Liver (tissue), 3 donors: ENCODE measurements at regions not wholly inside any gene's neighbourhood (a gene's known extent, or its start where the extent isn't known, plus 50 kb on each side); places are given as distances from the start of the nearest gene placed in this dataset.

ENCODE experiments used
- TF ChIP-seq, protein P1 (sequence below): fragments of 150-350 bp; IDR thresholded peaks from 2 replicates; pipeline ENCODE4 v1.5.1; 2017; ENCODE audit warnings: improper control_type of control experiment, low read depth, low read length; ENCODE audit not compliant: missing input control
- TF ChIP-seq, protein P2 (sequence below): IDR thresholded peaks from 2 replicates; pipeline ENCODE4 v1.6.1; 2016; ENCODE audit warnings: antibody characterized with exemption
- TF ChIP-seq, protein P3 (sequence below): IDR thresholded peaks from 2 replicates; pipeline ENCODE4 v1.6.1; 2016; ENCODE audit warnings: antibody characterized with exemption, mild to moderate bottlenecking
- donor health status: healthy.
- donor health status: healthy.

DNA sequence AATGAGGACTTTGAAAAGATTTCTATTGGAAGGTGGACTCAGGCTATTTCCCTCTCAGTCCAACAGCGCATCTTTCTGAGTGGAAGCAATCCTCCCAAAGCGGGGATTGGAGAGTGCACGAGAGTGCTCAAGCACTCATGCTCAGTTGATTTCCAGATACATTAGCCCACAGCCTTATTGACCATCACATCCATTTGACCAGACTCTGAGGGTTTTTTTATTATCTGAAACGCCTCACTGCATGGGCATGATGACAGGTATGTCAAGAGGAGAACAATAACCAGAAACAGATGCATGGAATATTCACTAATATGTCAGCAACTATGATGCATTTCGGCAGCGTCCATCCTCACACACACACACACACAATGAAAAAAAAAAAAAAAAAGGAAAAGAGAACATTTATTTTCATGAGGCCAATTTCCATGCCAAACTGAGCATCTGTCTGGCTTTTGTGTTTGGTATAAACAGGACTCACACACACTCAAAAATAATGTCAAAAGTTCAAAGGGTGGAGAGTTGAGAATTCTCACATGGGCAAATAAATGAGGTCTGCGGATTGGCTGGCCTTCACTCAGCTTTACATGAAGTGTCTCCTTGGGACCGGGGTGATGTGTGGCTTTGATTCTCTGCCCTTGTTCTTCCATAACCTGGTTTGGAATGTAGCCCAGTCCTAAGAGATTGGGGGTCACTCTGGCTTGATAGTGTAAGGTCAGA, 371.6 kb downstream of the MCTP2 start:
- TF ChIP-seq, protein P1, sequence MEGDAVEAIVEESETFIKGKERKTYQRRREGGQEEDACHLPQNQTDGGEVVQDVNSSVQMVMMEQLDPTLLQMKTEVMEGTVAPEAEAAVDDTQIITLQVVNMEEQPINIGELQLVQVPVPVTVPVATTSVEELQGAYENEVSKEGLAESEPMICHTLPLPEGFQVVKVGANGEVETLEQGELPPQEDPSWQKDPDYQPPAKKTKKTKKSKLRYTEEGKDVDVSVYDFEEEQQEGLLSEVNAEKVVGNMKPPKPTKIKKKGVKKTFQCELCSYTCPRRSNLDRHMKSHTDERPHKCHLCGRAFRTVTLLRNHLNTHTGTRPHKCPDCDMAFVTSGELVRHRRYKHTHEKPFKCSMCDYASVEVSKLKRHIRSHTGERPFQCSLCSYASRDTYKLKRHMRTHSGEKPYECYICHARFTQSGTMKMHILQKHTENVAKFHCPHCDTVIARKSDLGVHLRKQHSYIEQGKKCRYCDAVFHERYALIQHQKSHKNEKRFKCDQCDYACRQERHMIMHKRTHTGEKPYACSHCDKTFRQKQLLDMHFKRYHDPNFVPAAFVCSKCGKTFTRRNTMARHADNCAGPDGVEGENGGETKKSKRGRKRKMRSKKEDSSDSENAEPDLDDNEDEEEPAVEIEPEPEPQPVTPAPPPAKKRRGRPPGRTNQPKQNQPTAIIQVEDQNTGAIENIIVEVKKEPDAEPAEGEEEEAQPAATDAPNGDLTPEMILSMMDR, result no peak
- TF ChIP-seq, protein P2, sequence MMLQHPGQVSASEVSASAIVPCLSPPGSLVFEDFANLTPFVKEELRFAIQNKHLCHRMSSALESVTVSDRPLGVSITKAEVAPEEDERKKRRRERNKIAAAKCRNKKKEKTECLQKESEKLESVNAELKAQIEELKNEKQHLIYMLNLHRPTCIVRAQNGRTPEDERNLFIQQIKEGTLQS, result no peak
- TF ChIP-seq, protein P3, sequence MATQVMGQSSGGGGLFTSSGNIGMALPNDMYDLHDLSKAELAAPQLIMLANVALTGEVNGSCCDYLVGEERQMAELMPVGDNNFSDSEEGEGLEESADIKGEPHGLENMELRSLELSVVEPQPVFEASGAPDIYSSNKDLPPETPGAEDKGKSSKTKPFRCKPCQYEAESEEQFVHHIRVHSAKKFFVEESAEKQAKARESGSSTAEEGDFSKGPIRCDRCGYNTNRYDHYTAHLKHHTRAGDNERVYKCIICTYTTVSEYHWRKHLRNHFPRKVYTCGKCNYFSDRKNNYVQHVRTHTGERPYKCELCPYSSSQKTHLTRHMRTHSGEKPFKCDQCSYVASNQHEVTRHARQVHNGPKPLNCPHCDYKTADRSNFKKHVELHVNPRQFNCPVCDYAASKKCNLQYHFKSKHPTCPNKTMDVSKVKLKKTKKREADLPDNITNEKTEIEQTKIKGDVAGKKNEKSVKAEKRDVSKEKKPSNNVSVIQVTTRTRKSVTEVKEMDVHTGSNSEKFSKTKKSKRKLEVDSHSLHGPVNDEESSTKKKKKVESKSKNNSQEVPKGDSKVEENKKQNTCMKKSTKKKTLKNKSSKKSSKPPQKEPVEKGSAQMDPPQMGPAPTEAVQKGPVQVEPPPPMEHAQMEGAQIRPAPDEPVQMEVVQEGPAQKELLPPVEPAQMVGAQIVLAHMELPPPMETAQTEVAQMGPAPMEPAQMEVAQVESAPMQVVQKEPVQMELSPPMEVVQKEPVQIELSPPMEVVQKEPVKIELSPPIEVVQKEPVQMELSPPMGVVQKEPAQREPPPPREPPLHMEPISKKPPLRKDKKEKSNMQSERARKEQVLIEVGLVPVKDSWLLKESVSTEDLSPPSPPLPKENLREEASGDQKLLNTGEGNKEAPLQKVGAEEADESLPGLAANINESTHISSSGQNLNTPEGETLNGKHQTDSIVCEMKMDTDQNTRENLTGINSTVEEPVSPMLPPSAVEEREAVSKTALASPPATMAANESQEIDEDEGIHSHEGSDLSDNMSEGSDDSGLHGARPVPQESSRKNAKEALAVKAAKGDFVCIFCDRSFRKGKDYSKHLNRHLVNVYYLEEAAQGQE, result no peak
